HG03432 (cell line): ENCODE measurements at regions not wholly inside any gene's neighbourhood (a gene's known extent, or its start where the extent isn't known, plus 50 kb on each side); places are given as distances from the start of the nearest gene placed in this dataset.
"Not testable (repeated sequence)": the region's sequence is repeated elsewhere in the genome, so short reads cannot be mapped to it uniquely, and the experiment has no call there.

Source experiments
- ATAC-seq: cut with Tn5 transposase; IDR thresholded peaks from one replicate; pipeline ENCODE4 v1.9.1; 2021; ENCODE audit warnings: mild to moderate bottlenecking, moderate library complexity; ENCODE audit not compliant: unreplicated experiment

- ATAC-seq, result no peak
Measured at GRCh38 chr6:167407239-167408064, 82.6 kb downstream of the TTLL2 start.

GRCh38 chr6:167408235-167408869 lies 83.5 kb downstream of the TTLL2 start:
- no peak for ATAC-seq

GRCh38 chr6:167409079-167409478 lies 84.2 kb downstream of the TTLL2 start:
- no peak for ATAC-seq

- no peak for ATAC-seq
Measured at GRCh38 chr6:167409694-167410093, 84.8 kb downstream of the TTLL2 start.

GRCh38 chr6:167410462-167410861 lies 85.6 kb downstream of the TTLL2 start:
- no peak for ATAC-seq

GRCh38 chr6:167412506-167412905 lies 87.6 kb downstream of the TTLL2 start:
- no peak for ATAC-seq

GRCh38 chr6:167415441-167415961 lies 90.6 kb downstream of the TTLL2 start:
- no peak for ATAC-seq

GRCh38 chr6:167416676-167417430 lies 92.0 kb downstream of the TTLL2 start:
- ATAC-seq, result no peak

GRCh38 chr6:167420177-167420576 lies 95.3 kb downstream of the TTLL2 start:
- no peak for ATAC-seq

GRCh38 chr6:167420858-167421766 lies 96.2 kb downstream of the TTLL2 start:
- no peak for ATAC-seq

- ATAC-seq, result not testable (repeated sequence)
Measured at GRCh38 chr6:167421944-167422343, 97.1 kb downstream of the TTLL2 start.

- no peak for ATAC-seq
Measured at GRCh38 chr6:167422934-167423333, 98.0 kb downstream of the TTLL2 start.

GRCh38 chr6:167424060-167424673 lies 99.3 kb downstream of the TTLL2 start:
- ATAC-seq, result no peak

GRCh38 chr6:167424700-167425099 lies 99.8 kb downstream of the TTLL2 start:
- ATAC-seq, result no peak

- ATAC-seq, result no peak
Measured at GRCh38 chr6:167426084-167426483, 101.2 kb downstream of the TTLL2 start.

- no peak for ATAC-seq
Measured at GRCh38 chr6:167426651-167427050, 101.8 kb downstream of the TTLL2 start.

GRCh38 chr6:167428664-167429333 lies 103.9 kb downstream of the TTLL2 start:
- no peak for ATAC-seq

- ATAC-seq, result no peak
Measured at GRCh38 chr6:167429353-167429752, 104.5 kb downstream of the TTLL2 start.

GRCh38 chr6:167435209-167435728 lies 110.4 kb downstream of the TTLL2 start:
- no peak for ATAC-seq
